ENCODE measurements at regions not wholly inside any gene's neighbourhood (a gene's known extent, or its start where the extent isn't known, plus 50 kb on each side); places are given as distances from the start of the nearest gene placed in this dataset.

DNA sequence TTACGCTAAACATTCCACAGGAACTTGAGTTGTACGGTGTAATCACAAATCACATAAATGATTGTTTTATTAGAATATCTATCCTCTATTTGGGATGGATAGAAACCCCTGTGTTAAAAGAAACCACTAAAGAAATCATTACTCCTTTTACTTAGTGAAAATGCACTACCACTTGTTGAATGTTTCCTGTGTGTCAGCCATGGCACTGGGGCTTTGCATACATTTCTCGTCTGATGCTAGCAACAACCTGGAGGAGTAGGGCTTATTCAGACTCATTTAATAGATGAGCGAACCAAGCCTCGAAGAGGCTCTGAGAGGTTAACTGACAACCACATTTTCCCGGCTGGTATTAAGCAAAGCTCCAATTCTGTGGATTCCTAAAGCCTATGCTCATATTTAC is 60.5 kb upstream of the PELI1 start:
- TF ChIP-seq, protein P1, sequence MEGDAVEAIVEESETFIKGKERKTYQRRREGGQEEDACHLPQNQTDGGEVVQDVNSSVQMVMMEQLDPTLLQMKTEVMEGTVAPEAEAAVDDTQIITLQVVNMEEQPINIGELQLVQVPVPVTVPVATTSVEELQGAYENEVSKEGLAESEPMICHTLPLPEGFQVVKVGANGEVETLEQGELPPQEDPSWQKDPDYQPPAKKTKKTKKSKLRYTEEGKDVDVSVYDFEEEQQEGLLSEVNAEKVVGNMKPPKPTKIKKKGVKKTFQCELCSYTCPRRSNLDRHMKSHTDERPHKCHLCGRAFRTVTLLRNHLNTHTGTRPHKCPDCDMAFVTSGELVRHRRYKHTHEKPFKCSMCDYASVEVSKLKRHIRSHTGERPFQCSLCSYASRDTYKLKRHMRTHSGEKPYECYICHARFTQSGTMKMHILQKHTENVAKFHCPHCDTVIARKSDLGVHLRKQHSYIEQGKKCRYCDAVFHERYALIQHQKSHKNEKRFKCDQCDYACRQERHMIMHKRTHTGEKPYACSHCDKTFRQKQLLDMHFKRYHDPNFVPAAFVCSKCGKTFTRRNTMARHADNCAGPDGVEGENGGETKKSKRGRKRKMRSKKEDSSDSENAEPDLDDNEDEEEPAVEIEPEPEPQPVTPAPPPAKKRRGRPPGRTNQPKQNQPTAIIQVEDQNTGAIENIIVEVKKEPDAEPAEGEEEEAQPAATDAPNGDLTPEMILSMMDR (conservative IDR thresholded peaks at IDR 0.05; ENCODE audit: low read depth in 2 of 2) = no peak
- no peak for TF ChIP-seq ZNF114 (CRISPR knock-in tag; IDR thresholded peaks at IDR 0.05)
- TF ChIP-seq EZH2 (IDR thresholded peaks at IDR 0.05; ENCODE audit: low read depth, unreplicated experiment) = no peak
- no peak for TF ChIP-seq ZNF331 (CRISPR knock-in tag; IDR thresholded peaks at IDR 0.05; ENCODE audit: low read depth)
- TF ChIP-seq, protein P2, sequence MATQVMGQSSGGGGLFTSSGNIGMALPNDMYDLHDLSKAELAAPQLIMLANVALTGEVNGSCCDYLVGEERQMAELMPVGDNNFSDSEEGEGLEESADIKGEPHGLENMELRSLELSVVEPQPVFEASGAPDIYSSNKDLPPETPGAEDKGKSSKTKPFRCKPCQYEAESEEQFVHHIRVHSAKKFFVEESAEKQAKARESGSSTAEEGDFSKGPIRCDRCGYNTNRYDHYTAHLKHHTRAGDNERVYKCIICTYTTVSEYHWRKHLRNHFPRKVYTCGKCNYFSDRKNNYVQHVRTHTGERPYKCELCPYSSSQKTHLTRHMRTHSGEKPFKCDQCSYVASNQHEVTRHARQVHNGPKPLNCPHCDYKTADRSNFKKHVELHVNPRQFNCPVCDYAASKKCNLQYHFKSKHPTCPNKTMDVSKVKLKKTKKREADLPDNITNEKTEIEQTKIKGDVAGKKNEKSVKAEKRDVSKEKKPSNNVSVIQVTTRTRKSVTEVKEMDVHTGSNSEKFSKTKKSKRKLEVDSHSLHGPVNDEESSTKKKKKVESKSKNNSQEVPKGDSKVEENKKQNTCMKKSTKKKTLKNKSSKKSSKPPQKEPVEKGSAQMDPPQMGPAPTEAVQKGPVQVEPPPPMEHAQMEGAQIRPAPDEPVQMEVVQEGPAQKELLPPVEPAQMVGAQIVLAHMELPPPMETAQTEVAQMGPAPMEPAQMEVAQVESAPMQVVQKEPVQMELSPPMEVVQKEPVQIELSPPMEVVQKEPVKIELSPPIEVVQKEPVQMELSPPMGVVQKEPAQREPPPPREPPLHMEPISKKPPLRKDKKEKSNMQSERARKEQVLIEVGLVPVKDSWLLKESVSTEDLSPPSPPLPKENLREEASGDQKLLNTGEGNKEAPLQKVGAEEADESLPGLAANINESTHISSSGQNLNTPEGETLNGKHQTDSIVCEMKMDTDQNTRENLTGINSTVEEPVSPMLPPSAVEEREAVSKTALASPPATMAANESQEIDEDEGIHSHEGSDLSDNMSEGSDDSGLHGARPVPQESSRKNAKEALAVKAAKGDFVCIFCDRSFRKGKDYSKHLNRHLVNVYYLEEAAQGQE (IDR thresholded peaks at IDR 0.05; ENCODE audit: unreplicated experiment) = no peak
- no peak for TF ChIP-seq POLR2AphosphoS5 (IDR thresholded peaks at IDR 0.05; ENCODE audit: low read depth)
- TF ChIP-seq EZH2phosphoT487 (IDR thresholded peaks at IDR 0.05; ENCODE audit: unreplicated experiment) = no peak
- no peak for TF ChIP-seq CREB1 (CRISPR knock-in tag; IDR thresholded peaks at IDR 0.05; ENCODE audit: low read depth)

All from GM23338 (cell line).